Activated CD8-positive, alpha-beta T cell treated with anti-CD3 and anti-CD28 coated beads for 36 hours (primary cell): ENCODE measurements at regions not wholly inside any gene's neighbourhood (a gene's known extent, or its start where the extent isn't known, plus 50 kb on each side); places are given as distances from the start of the nearest gene placed in this dataset.

Source experiments
- ATAC-seq: fragments of 200-7000 bp; cut with Tn5 transposase; one replicate; pipeline ENCODE4 v1.10.0; 2021; ENCODE audit warnings: mild to moderate bottlenecking, moderate library complexity
- CTCF ChIA-PET: fragments of 350-600 bp; sonication (Branson Sonifier 250); formaldehyde crosslinking; loops from one replicate; lab custom pipeline; 2021; ENCODE audit warnings: antibody characterized with exemption; lab: Charles Lee
- POLR2A ChIA-PET: fragments of 350-600 bp; sonication (Branson Sonifier 250); formaldehyde crosslinking; loops from one replicate; lab custom pipeline; 2021; ENCODE audit warnings: antibody characterized with exemption; lab: Charles Lee
- DNase-seq: peaks from one replicate; pipeline ENCODE4 v3.0.0-alpha.2; 2020
- H3K27ac Mint-ChIP-seq: one replicate; pipeline ENCODE4 v1.8.0; 2021; ENCODE audit warnings: mild to moderate bottlenecking, mixed read lengths
- H3K27me3 Mint-ChIP-seq: one replicate; pipeline ENCODE4 v1.8.0; 2021; ENCODE audit warnings: mixed read lengths
- H3K36me3 Mint-ChIP-seq: one replicate; pipeline ENCODE4 v1.8.0; 2021; ENCODE audit warnings: low read depth, mixed read lengths
- H3K4me1 Mint-ChIP-seq: one replicate; pipeline ENCODE4 v1.8.0; 2021; ENCODE audit warnings: low read depth, mixed read lengths
- H3K4me3 Mint-ChIP-seq: one replicate; pipeline ENCODE4 v1.8.0; 2021; ENCODE audit warnings: mild to moderate bottlenecking, moderate library complexity, mixed read lengths
- H3K9me3 Mint-ChIP-seq: one replicate; pipeline ENCODE4 v1.8.0; 2021; ENCODE audit warnings: mixed read lengths
- intact Hi-C: fragments of 100-400 bp; cut with micrococcal nuclease; formaldehyde crosslinking; loops from one replicate; pipeline ENCODE4 v1.10.0; 2022
- TF ChIP-seq, protein P1 (sequence below): fragments of 200-600 bp; IDR thresholded peaks from one replicate; pipeline ENCODE4 v1.8.0; 2022; ENCODE audit warnings: antibody characterized with exemption, mild to moderate bottlenecking

DNA sequence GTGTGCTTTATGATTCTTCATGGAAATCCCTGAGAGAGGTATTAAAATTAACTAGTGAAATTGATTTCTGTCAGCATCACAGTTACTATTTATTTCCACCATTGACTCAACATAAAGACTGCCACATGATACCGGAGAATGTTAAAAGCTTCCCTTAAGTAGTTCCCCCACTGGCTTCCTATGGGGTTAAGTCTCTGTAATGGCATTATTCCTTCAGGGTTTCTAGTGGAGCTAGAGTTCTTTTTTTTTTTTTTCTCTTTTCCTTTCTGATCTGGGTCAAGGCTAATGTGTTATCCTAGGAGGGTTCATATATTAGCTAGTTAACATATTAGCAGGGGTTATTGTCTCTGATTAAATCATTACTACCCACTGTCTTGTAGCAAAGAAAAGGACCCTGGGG is 1919.1 kb upstream of the PIK3C3 start:
- POLR2A ChIA-PET: no interaction called here
- Mint-ChIP-seq H3K9me3 (peaks cover 2% of the 10 kb centered on the region), H3K27me3 (no peaks in the 10 kb centered on the region), H3K36me3 (no peaks in the 10 kb centered on the region), H3K27ac (no peak overlapping the region), H3K4me1 (no peaks in the 10 kb centered on the region), H3K4me3 (no peak overlapping the region)
- no peak for DNase-seq
- ATAC-seq: no peak
- TF ChIP-seq, protein P1, sequence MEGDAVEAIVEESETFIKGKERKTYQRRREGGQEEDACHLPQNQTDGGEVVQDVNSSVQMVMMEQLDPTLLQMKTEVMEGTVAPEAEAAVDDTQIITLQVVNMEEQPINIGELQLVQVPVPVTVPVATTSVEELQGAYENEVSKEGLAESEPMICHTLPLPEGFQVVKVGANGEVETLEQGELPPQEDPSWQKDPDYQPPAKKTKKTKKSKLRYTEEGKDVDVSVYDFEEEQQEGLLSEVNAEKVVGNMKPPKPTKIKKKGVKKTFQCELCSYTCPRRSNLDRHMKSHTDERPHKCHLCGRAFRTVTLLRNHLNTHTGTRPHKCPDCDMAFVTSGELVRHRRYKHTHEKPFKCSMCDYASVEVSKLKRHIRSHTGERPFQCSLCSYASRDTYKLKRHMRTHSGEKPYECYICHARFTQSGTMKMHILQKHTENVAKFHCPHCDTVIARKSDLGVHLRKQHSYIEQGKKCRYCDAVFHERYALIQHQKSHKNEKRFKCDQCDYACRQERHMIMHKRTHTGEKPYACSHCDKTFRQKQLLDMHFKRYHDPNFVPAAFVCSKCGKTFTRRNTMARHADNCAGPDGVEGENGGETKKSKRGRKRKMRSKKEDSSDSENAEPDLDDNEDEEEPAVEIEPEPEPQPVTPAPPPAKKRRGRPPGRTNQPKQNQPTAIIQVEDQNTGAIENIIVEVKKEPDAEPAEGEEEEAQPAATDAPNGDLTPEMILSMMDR: no peak
- CTCF ChIA-PET: no interaction called here
- intact Hi-C loops: no loop called here

DNA sequence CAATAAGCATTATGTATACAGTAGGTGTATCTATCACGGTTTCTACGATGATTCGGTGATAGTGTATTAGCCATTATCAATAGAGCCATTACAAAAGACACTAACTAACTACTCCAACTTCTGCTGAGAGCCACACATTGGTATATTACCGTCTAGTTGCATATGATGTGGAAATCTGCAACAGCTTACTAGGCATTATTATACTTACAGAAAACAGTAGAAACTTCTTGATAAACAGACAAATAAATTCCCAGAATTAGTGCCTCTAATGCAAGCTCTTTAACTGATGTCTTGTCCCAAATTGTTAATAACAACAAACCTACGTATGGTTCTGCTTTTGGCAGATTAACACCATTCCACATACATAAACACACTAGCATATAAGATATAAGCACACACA is 1923.0 kb upstream of the PIK3C3 start:
- TF ChIP-seq, protein P1: no peak
- H3K36me3 Mint-ChIP-seq: no peaks in the 10 kb centered on the region
- ChIA-PET CTCF (no interaction called here), POLR2A (no interaction called here)
- no peaks in the 10 kb centered on the region for H3K27me3 Mint-ChIP-seq
- ATAC-seq: no peak
- DNase-seq: no peak
- H3K4me3 Mint-ChIP-seq: no peak overlapping the region
- peaks cover 1% of the 10 kb centered on the region for H3K9me3 Mint-ChIP-seq
- no peaks in the 10 kb centered on the region for H3K4me1 Mint-ChIP-seq
- intact Hi-C loops: no loop called here
- H3K27ac Mint-ChIP-seq: no peak overlapping the region

DNA sequence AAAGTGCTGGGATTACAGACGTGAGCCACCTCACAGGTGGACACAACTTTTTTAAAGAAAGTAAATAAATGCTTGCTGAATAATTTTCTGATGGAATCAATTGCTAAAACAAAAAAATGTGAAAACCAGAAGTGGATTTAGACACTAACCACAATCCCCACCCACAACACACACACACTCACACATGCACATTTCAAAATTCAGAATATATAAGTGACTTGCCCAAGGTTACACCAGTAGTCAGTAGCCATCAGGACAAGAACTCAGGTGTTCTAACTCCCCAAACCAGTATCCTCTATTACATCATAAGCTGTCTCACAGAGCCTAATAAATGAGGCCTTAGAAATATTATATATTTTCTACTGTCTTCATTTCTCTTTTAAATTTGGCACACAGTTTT is 1923.6 kb upstream of the PIK3C3 start:
- H3K27me3 Mint-ChIP-seq: no peaks in the 10 kb centered on the region
- DNase-seq (no peak), ATAC-seq (no peak)
- H3K9me3 Mint-ChIP-seq: peaks cover 1% of the 10 kb centered on the region
- intact Hi-C loops: no loop called here
- no peak overlapping the region for H3K4me3 Mint-ChIP-seq
- POLR2A ChIA-PET: no interaction called here
- no peaks in the 10 kb centered on the region for H3K36me3 Mint-ChIP-seq
- H3K4me1 Mint-ChIP-seq: no peaks in the 10 kb centered on the region
- CTCF ChIA-PET: no interaction called here
- TF ChIP-seq, protein P1: no peak
- H3K27ac Mint-ChIP-seq: no peak overlapping the region

DNA sequence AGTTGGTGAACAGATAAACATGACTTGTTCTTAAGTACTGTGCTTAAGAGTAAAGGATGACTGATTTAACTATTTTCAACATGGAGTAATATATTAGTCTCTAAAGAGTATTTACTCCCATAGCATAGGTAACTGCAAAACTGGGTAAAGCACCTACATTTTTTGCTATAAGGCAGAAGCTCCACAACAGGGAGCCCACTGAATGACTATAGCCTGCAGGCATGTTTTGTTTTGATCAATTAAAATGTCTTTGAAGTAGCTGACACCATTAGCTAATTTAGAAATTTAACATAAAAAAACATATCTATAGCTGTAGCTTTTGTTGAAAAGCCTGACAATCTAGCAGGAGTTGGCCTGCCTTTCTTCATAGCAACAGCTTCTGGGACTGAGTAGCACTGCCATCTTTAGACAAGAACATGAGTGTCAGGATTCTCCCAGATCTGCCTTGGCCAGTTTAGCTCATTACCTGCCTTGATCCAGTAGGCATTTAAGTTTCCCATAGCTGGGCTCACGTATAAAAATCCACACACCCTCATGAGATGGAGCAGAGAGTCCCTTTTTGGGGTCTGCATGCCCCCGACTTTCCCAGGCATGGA is 1935.1 kb upstream of the PIK3C3 start:
- CTCF ChIA-PET: interaction anchor here (1.2 kb wide), 1 partner anchor 10 kb away, joined by 3 read pairs; no protein-coding TSS in a partner anchor
- no peak for ATAC-seq
- no peaks in the 10 kb centered on the region for H3K4me1 Mint-ChIP-seq

DNA sequence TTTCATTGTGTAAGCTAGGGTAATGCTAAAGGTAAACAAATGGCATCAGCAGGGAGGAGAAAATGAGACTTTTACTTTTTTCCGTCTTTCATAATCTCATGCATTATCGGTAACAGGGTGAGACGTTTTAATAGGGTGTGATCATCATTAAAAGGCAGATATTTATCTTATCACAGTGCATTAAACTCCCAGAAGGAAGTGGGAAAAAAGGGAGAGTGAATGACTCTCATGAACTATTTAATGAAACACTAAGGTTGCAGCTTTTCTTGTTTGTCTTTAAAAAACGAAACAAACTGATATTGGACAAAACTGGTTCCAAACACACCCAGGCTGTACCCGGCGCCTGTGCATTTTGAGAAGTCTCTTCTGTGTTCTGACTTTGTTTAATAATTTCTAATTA is 1936.8 kb upstream of the PIK3C3 start:
- ChIA-PET POLR2A (no interaction called here), CTCF (no interaction called here)
- TF ChIP-seq, protein P1: no peak
- intact Hi-C loops: no loop called here
- no peak for DNase-seq
- H3K4me1 Mint-ChIP-seq: no peaks in the 10 kb centered on the region
- no peak overlapping the region for H3K4me3 Mint-ChIP-seq
- H3K36me3 Mint-ChIP-seq: no peaks in the 10 kb centered on the region
- no peak for ATAC-seq
- no peak overlapping the region for H3K27ac Mint-ChIP-seq
- no peaks in the 10 kb centered on the region for H3K27me3 Mint-ChIP-seq
- no peaks in the 10 kb centered on the region for H3K9me3 Mint-ChIP-seq

More for the DNA sequence above, 1935.1 kb upstream of the PIK3C3 start:
- Mint-ChIP-seq H3K27ac (no peak overlapping the region), H3K9me3 (no peaks in the 10 kb centered on the region), H3K4me3 (no peak overlapping the region), H3K36me3 (no peaks in the 10 kb centered on the region), H3K27me3 (no peaks in the 10 kb centered on the region)
- intact Hi-C loops: no loop called here
- POLR2A ChIA-PET: no interaction called here
- no peak for DNase-seq
- TF ChIP-seq, protein P1: no peak
